Umbilical cord (tissue), 1 donor: ENCODE measurements at regions not wholly inside any gene's neighbourhood (a gene's known extent, or its start where the extent isn't known, plus 50 kb on each side); places are given as distances from the start of the nearest gene placed in this dataset.

ENCODE experiments used
- DNase-seq: peaks from one replicate; pipeline ENCODE4 v3.0.0-alpha.2; 2015; ENCODE audit warnings: low spot score

DNA sequence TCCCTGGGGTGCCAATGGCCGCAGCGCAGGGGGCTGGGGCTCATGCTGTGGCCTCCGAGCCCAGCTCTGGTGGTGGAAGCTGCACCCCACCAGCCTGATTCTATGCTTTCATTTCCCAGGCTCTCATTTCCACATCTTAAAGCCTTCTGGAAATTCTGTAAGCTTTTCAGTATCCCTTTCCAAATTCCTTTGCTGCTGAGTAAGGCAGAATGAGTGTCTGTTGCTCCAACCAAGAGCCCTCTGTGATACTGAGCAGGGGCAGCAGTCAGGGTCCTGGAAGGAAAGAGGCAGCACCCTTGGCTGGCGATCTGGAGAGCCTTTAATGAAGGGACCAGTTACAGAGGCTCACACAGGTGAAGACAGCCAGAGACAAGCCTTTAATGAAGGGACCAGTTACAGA is 79.5 kb upstream of the FOXF1 start:
- peak; percentile 88 for DNase-seq

DNA sequence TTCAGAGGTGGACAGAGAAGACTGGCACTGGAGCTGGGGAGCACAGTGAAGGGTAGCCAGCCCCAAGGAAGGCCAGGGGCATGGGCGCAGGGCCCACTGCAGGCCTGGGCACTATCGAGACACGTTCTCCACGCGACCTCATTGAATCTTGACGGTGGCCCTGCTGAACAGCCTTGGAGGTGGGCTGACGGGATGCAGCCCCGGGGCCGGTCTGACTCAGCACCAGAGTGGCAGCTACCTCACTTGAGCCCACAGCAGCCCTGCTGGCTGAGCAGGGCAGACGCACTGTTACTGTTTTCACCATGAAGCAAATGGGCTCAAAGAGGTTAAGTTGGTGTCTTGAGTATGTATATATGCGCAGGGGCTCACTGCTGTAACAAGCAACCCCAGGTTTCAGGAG is 78.8 kb upstream of the FOXF1 start:
- no peak for DNase-seq

DNA sequence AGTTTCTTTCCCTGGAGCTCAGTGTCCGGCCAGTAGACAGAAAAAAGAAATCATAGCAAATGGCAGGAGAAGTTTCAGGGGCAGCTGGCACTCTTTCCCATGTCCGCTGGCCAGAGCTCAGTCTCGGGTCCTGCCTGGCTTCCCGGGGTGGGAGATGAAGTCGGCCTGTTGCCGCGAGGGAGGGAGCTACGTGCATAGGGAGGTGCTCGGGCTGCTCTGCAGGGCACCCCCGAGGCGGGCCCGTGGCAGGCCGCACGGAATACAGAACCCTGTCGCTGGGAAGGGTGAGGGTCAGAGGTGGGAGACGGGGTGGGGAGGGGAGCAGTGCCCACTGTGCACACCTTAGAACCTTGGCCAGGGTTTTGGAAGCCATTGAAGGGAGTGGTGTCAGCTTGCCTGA is 78.3 kb upstream of the FOXF1 start:
- no peak for DNase-seq

DNA sequence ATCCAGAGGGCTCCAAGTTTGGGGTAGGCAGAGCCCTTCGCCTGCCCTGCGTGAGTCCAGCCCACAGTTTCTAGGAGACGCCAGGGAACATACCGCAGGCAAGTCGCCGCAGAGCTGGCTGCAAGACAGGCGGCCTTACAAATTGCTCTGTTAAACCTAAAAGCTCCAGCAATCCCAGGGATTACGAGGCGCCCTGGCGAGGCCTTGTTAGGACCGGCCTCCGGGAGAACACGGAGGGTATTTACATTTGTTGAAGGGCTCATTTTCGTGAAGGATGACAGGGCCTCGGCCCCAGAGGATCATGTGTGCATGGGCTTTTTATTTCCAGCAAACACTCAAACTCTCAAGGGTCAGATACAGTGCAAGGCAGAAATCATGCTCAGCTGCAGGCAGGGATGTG is 77.6 kb upstream of the FOXF1 start:
- peak; percentile 93 for DNase-seq

DNA sequence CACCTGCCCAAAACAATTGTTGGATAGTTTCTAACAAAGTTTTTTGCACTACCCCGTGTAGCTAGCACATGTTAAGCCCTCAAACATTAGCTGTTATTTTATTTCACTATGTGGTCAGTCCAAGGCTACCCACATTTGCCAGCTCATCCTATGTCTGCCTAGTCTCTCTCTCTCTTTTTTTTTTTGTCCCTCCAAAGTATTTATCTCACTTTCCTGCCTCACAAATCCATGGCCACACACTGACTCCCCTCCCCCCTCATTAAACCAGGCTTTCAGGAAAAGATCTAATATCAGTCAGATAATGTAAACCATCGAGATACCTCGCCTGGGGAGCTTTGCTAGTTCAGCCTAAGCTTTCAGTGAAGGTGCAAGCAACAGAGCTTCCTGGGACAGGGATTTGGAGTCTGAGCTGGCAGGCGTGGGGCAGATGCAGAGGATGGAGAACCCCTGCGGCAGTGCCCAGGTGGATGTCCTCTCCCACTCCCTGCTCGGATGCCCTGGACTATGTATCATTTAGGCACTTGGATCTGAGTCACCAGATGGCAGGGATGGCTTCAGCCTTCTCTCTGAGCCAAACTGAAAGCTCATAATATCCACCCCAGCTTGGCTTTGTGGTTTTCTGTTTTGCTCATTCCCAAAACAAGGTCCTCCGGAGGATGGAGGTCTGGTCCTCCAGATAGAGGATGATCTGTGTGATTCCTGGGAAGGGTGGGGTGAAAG is 73.7 kb upstream of the FOXF1 start:
- DNase-seq = no peak

DNA sequence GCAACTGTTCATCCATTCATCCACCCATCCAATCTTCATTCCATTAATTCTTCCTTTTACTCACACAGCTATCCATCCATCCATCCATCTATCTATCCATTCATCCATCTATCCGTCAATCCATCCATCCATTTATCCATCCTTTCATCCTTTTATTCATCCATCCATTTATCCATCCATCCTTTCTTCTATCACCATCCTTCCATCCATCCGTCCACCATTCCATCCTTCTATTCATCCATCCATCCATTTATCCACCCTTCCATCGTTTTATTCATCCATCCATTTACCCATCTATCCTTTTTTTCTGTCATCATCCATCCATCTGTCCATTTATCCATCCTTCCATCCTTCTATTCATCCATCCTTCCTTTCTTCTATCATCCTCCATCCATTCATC is 73.0 kb upstream of the FOXF1 start:
- no peak for DNase-seq

DNA sequence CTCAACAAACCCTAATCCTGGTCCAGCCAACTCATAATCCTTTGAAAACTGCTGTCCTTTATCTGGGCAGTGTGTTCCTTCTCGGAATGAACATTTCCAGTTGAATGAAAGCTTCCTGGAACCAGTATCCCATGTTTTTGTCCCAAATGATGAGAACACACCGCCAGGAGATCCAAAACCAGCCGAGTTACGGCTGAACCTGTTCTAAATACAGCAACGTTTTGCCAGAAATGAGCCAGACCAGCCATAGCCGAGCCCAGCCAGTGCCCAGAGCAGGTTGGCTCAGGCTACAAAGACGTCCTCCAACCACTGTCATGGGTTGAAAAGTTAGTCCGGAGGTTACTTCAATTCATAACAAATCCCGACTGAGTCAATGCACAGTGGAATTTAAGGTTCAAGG is 67.6 kb upstream of the FOXF1 start:
- DNase-seq = no peak

DNA sequence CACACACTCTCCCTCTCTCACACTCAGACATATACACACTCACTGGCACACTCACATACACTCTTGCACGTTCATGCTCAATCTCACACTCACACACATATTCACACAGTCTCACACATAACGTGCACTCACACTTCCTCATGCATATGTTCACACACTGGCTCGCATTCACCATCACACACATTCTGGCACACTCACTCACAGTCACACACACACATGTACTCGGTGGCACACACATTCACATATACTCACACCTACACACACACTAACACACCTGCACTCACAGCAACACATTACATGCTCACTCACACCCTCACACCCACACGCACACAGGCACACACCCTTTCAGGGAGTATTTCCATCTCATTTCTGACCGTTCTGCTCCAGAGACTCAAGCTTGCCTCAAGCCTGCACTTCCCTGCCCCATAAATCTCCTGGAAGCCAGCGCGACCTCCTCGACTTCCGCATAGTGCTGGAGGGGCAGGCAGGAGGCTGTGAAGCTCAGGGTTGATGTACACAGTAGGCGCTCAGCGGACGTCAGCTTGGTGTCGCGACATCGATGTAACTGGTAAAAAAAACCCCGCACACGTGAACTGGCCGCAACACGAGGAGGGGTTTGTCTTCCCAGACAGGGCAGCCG is 66.7 kb upstream of the FOXF1 start:
- DNase-seq = no peak

DNA sequence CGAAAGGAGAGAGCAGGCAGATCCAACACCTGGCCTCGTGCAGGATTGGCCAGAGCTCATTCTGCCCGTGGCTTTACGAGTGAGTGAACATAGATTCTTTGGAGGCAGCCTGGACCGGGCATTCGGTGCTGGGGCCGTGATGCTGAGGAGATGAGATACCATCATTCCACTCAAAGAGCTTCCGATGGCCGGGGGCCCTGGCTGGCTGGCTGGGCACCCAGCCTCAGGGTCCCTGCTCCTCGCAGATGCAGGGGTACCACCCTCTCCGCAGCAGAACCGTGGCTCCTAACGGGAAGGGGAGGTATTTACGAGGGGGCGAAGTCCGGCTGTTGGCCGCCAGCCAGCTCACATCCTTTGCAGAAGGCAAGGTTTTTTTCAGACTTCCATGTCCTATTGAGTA is 66.1 kb upstream of the FOXF1 start:
- DNase-seq = peak; percentile 16

DNA sequence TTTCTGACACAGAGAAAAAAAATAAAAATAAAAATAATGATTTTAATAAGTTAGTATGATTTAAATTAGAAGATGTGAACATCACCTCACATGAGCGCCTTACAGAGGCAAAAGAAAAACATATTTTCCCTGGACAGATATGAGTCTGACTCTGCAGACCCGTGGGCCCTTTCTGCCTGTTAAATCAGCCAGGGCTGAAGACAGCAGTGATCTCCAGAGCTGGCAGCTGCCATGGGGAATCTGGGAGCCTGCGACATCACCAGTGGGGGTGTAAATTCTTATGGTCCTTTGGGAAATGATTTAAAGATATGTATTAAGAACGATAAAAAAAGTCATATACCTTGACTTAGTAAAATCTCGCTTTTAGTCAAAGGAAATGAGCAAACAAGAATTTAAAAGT is 65.7 kb upstream of the FOXF1 start:
- no peak for DNase-seq

DNA sequence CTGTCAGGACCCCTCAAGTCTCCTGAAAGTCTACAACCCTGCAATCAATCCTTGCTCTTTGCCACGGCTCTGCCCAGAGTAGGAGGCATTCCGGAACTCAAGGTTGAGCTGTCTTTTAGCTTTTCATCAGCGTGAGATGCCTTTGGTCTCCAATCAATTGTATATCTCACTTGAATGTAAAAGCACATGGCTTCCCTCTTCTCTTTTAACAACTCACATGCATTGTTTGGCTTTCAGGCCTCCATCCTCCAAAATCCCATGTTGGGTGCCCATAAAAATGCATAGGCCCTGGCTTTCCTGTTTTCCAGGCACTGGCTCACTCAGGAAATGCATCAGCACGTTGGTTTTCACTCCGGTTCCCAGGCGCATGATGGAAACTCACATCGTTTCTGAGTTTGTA is 64.0 kb upstream of the FOXF1 start:
- DNase-seq = no peak

DNA sequence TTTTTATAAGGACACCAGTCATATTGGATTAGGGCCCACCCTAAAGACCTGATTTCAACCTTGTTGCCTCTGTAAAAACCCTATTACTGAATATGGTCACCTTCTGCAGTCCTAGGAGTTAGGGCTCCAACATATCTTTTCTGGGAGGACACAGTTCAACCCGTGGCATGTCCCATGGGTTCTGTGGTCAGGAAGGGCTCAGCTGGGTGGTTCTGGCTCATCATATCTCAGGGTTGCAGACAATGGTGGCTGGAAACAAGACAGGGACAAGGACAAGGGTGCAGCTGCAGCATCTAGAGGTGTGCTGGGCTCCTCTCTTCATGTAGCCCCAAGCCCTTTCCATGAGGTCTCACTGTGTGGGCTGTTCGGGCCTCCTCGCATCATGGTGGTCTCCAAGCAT is 63.1 kb upstream of the FOXF1 start:
- DNase-seq = no peak

DNA sequence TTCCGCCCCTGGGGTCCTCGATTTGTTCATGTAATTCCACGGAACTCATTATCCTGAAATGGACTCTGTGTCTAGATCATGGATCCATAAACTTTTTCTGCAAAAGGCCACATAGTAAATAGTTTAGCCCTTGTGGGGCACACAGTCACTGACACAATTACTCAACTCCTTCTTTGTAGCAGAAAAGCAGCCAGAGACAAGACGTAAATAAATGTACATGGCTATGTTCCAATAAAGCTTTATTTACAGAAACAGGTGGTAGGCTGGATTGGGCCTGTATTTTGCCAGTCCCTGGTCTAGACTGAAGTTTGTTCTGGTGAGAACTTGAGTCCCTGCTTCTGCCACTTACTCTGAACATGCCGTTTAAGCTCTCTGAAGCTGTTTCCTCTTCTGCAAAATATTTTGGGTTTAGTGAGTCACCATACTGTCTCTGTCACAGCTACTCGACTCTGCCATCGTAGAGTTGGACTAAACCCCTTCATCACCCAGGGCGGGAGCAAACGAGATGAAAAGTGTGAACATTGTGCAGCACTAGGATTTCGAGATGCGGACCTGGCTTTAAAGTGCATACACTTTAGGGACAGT is 61.9 kb upstream of the FOXF1 start:
- no peak for DNase-seq

DNA sequence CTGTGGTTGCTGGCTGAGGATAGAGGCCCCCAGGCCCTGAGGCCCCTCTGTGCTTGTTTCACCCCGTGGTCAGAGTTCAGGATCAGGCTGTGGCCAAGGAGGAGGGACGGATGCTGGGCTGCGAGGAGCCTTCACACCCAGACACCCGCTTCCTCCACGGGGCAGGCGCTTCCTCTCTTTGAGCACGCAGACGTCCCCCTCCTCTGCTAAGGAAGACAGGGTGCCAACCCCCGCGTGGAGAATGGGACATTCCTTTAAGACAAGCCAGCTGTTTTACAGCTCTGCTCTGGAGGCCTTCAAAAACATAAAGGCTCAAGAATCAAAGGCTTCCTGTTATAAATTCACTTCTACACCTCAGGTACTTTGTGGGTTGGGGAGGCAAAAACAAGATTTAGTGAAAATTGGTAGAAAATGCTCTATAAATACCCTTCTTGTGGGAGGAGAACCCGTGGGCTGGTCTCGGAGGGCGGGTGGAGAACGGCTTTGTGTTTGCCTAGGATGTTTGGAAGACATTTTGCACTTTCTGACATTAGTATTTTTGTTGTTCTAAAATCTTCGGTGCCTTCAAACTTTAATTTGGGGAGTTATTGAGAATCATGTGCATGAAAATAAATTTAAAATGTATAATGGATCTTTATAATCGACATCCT is 60.8 kb upstream of the FOXF1 start:
- no peak for DNase-seq

DNA sequence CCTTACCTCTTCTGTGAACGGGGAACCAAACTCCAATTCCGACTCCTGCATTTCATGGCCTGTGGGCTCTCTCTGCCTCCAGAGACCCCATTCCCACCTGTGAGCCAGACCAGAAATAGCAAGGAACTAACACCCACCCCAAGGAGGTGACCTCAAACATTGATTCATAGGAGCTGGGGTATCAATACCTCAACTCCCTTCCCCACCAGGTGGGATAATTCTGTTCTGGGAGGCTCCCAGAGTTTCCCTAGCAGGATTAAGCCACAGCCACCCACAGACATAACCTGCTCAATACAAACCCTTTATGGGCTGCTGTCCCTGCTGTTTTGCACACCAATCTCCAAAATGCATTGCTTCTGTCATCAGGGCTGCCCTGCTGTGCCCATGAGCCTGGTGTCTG is 59.6 kb upstream of the FOXF1 start:
- DNase-seq = no peak

DNA sequence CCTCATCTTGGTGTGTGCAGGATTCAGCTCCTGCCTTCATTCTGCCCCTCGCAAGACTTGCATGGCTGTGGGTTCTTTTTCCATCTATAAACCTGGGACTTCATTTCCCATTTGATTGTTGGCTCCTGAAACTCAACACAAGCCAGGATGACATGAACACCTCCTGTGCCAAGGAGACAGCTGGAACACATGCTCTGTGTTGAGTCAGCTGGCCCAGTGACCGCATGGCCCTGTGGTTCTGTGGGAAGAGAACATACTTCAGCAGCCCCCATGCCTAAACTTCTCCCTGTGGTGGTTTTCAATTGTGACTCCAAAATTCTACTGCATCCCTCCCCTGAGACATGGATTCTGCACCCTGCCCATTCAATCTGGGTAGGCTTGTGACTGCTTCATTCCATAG is 57.9 kb upstream of the FOXF1 start:
- no peak for DNase-seq

DNA sequence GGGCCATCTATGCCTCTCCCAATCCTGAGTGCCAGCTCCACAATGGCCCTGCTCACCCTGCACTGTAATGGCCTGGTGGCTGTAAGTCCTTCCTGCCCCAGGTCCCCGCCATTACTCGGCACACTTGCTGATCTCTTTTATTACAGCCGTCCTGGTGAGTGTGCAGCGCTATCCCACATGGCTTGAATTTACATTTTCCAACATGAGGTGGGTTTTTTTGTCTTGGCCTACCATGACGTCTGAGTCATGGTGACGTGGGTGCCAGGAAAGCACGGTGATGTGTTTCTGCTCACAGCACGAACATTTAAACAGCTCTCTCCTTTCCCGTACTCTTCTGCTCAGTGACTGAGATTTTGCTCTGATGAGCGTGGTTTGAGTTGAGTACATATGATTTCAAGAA is 55.2 kb upstream of the FOXF1 start:
- no peak for DNase-seq

DNA sequence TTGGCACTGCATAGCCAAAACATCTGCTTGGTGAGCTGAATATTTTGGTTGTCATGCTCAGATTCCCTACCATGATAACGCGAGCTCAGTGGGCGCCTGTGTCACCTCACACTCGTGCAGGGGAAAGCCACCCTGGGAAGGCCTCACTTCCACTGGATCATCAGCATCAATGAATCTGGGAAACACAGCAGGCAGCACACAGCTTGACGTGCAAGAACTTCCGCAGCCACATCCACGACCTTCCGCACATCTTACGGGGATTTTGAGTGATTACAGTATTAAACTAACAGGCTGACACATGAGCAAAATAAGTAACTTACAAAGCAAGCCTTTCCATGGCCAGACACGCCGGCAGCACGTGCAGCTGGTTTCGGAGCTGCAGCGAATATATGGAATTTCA is 54.7 kb upstream of the FOXF1 start:
- DNase-seq = no peak

DNA sequence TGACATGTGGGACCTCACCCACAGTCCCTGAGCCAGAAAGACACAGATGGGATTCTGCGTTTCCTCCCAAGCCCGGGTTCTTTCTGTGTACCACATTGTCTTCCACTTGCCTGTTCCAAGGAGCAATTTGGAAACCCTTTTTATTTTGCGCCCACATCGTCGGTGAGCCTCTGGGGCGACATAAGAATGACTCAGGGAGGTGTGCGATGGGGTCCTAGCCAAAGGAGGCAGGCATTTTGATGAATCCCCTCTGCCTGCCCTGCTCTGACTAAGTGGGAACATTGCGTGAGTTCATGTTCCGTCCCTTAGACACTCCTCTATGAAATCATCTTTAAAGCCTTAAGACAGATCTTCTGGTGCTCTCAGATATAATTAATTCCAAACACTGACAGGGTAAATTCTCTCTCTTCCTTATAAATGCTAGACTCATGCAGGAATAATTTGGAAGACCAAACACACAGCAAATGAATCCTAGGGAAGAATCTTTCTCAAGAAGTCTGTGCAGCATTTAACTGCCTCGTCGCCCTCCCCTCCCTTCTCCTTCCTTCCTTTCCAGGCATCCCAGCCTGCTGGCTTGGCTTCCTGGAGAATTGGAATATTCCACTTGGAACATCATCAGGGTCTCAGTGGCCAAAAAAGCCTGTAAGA is 52.7 kb upstream of the FOXF1 start:
- peak; percentile 83 for DNase-seq

DNA sequence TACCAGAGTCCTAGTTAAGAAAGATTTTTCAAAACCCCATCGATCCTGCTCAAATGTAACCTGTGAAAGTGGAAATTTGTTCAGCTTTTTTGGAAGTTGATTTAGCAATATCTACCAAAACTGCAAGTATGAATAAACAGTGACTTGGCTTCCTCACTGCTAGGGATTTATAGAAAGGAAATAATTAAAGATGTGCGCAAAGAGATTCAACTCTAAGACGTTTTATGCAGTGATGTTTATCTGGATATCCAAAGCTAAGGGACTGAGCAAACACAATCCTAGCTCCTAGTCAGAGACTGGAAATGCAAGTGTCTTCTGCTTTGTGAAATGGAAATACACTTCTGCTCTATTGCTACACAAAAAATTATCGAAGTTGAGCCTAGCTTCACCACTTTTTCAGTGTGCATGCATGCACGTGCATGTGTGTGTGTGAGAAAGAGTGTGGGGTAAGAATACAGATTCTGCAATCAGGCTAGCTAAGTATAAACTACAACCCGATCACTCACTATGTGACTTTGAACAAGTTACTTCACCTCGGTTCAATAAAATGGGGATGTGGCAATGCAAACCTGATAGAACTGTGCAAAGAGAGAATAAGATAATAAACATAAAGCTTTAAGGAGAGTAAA is 52.1 kb upstream of the FOXF1 start:
- no peak for DNase-seq

DNA sequence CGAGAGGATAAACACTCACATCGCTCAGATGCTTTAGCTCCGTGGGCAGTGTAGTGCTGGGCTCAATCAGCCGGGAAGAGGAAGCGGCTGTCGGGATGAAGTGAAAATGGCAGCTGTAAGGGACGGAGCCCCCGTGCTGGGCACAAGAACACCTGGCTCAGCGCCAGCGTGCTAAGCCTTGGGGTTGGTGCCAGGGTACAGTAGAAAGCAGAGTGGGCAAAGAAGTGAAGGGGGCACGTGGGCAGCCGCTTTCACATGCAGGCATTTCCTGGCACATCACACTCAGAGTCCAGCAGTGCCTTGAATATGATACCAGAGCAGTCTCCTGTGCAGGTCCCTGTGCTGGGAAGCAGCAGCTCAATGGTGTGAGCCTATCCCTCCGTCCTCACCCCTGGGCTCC is 51.1 kb upstream of the FOXF1 start:
- DNase-seq = no peak
